HG03457 (cell line): ENCODE measurements at regions not wholly inside any gene's neighbourhood (a gene's known extent, or its start where the extent isn't known, plus 50 kb on each side); places are given as distances from the start of the nearest gene placed in this dataset.
"Not testable (repeated sequence)": the region's sequence is repeated elsewhere in the genome, so short reads cannot be mapped to it uniquely, and the experiment has no call there.

Experiments used
- ATAC-seq: cut with Tn5 transposase; IDR thresholded peaks from one replicate; pipeline ENCODE4 v1.9.1; 2021; ENCODE audit warnings: moderate number of reproducible peaks; ENCODE audit not compliant: unreplicated experiment

GRCh38 chr7:109879287-109879828, 1211.6 kb upstream of the LRRN3 start:
- no peak for ATAC-seq

DNA sequence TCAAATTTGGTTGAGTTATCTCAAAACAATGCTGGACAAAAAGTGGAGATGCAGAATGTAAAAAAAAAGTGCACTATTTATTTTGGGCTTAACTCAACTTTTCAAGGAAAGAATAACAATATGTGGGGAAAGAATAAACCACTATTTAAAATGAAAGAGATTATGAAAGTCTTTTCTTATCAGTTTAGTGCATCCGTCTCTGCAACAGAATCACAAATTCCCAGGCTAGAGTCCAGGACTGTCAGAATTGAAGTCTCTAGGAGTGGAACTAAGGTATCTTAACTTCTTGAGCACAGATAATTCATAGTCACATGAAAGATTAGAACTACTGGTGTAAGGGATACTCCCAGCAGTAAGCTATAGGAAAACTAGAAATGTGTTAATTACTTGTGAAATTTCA, 1200.3 kb upstream of the LRRN3 start:
- ATAC-seq: no peak

DNA sequence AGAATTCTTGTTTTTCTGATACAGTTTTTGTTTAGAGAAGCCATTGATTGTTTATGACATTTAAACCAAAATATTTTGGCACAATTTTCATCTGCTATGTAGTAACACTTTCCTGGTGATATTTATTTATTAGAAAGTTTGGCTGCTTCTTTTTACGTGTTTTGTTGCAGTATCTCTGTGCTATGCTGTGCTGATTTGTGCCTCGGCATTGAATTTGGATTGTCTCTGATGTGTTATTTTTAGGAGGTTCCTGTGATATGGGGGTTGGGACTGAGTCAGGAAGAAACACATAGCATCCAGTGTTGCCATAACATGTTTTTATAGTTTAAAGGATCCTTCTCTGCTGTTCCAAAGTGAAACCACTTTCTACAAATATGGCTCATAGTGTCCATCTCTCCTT, 1197.7 kb upstream of the LRRN3 start:
- ATAC-seq: no peak

GRCh38 chr7:109895536-109895935, 1195.4 kb upstream of the LRRN3 start:
- ATAC-seq: no peak

GRCh38 chr7:109901926-109902325, 1189.0 kb upstream of the LRRN3 start:
- no peak for ATAC-seq

- not testable (repeated sequence) for ATAC-seq
Observed at GRCh38 chr7:109905368-109906065, 1185.4 kb upstream of the LRRN3 start.

DNA sequence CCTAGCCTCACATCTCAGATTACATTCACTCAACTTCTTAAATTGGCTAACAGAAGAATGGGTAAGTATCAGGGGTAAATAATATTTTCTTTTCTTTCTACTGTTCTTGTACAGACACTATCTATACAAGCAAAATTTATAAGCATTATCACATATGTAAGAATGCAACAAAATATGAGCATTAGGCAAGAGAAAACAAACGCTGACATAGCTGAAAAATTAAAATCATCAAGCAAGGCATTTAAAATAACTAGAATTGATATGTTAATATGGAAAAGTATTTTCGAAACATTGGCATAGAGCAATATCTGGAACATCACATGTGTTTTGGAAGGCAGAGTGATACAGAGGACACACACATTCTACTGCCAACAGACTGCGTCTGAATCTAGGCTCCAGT, 1175.3 kb upstream of the LRRN3 start:
- ATAC-seq: no peak

DNA sequence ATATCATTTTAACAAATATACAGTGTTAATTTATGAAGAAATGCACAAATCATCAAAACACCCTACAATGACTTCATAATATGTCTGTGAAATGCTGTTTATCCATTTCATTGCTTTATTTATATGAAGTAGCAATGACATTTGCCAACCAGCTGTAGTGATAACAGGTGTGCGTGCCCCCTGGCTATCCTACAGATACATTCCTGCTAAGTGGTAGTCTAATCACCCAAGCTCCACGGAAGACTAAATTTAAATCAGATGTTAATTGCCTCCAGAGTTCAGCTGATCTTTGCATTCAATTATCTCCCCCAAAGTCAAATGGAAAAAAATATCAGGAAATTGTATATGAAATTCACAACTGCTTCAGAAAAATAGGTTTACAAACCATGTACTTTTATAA, 1164.2 kb upstream of the LRRN3 start:
- no peak for ATAC-seq

DNA sequence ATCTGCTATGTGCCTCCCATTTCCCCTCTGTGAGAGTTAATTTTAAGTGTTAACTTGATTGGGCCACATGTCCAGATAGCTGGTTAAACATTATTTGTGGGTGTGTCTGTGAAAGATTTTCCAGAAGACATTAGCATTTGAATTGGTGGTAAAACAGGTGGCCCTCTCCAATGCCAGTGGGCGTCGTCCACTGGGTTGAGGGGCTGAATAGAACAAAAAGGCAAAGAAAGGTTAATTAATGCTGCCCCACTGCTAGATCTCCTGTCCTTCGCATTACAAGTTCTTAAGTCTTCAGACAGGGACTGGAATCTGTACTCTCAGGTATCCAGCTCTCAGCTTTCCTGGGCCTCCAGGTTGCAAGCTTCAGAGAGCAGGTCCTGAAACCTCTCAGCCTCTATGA, 1160.9 kb upstream of the LRRN3 start:
- ATAC-seq: no peak

DNA sequence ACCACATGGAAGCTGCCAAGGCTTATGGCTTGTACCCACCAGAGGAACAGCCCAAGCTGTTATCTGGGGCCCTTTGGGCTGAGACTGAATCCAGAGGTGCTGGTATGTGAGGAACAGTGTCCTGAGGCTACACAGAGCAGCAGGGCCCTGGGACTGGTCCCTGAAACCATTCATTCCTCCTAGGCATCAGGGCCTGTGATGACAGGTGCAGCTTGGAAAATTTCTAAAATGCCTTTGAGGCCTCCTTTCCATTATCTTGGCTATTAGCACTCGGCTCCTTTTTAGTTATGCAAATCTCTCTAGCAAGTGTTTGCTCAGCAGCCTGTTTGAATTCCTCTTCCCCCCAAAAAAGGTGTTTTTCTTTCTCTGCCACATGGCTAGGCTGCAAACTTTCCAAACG, 1151.7 kb upstream of the LRRN3 start:
- ATAC-seq: no peak

DNA sequence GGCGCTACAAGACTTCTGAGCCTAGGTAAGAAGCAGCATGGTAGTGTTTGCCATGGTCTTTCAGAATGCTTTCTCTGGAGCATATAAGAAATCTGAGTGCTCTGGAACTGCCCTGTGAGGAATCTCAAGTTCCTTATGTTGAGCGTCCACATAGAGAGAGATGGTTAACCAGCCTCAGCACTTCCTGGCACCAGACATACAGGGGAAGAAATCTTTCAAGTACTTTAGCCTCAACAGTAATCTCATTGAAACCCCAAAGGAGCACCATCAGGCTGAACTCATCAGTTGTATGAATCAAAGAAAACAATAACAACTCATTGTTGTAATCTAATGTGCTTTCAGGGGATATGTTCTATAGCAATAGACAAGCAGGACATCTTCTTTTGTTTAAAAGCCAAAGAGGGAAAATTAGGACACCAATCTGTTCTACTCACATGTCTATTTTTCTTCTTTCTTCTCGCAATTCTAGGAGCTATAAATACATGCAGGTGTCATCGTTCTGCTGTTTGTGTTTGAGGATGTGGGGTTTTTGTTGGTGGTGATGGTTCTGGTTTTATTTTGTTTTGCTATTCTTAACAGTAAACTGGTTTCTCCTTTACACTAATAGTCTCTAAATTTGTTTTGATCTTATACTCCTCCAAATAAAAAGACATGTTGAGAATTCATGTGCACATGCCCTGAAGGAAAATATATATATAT, 1145.0 kb upstream of the LRRN3 start:
- ATAC-seq: no peak

DNA sequence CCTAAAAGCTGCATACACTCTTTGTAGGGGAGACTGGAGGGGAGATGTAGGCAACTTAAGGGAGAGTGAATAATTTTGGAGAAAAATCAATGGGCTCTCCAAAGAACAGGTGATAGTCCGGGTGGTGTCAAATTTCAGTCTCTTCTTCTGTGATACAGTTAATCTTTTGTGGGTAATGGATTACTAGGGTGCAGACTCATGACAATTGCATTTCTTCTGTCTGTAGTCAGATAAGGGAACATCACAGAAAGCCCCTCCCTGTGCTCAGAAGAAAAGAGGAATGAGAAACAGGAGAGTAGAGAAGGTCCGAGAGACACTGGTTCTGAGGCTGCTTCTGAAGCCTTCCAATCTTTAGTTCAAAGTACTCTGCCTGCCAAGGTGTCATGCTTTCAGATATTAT, 1140.7 kb upstream of the LRRN3 start:
- no peak for ATAC-seq

GRCh38 chr7:109950821-109951564, 1139.9 kb upstream of the LRRN3 start:
- ATAC-seq: no peak

GRCh38 chr7:109951565-109951928, 1139.4 kb upstream of the LRRN3 start:
- no peak for ATAC-seq

GRCh38 chr7:109955986-109956385, 1134.9 kb upstream of the LRRN3 start:
- ATAC-seq: no peak

GRCh38 chr7:109956916-109957315, 1134.0 kb upstream of the LRRN3 start:
- ATAC-seq: no peak

- ATAC-seq: no peak
Observed at GRCh38 chr7:109963741-109964140, 1127.2 kb upstream of the LRRN3 start.

DNA sequence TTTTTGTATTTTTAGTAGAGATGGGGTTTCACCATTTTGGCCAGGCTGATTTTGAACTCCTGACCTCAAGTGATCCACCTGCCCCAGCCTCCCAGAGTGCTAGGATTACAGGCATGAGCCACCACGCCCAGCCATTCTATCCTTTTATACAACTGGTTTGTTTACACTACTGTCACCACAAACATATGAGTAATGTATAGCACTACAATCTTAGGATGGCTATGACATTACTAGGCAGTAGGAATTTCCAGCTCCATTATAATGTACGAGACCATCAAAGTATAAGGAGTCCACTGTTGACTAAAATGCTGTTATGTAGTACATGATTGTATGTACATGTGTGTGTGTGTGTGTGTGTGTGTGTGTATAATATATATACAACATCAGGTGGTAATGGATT, 1126.1 kb upstream of the LRRN3 start:
- ATAC-seq: no peak

GRCh38 chr7:109967406-109967805, 1123.5 kb upstream of the LRRN3 start:
- no peak for ATAC-seq

GRCh38 chr7:109983618-109984017, 1107.3 kb upstream of the LRRN3 start:
- ATAC-seq: no peak

GRCh38 chr7:109984729-109985128, 1106.2 kb upstream of the LRRN3 start:
- no peak for ATAC-seq

DNA sequence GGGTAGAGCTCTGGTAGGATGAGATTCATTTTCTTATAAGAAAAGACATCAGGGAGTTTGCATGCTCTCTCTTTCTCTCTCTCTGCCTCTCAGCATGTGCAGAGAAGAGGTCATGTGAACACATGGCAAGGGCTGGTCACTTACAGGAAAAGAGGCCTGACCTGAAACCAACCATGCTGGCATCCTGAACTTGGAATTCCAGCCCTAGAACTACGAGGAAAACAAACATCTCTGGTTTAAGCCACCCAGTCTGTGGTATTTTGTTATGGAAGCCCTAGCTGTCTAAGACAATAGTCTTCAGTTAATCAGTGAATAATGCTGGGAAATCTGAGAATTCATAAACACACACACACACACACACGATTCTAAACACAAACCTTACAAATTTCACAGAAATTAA, 1104.2 kb upstream of the LRRN3 start:
- ATAC-seq: no peak
